GM12891 (cell line): ENCODE measurements at regions not wholly inside any gene's neighbourhood (a gene's known extent, or its start where the extent isn't known, plus 50 kb on each side); places are given as distances from the start of the nearest gene placed in this dataset.

ENCODE experiments used
- POLR2A ChIP-seq: IDR thresholded peaks from 2 replicates; pipeline ENCODE4 v1.6.1; 2011; ENCODE audit warnings: low read depth, low read length, control low read depth
- POLR2AphosphoS5 ChIP-seq: IDR thresholded peaks from 2 replicates; pipeline ENCODE4 v1.6.1; 2011; ENCODE audit warnings: low read depth, low read length, control low read depth
- SPI1 ChIP-seq: IDR thresholded peaks from 2 replicates; pipeline ENCODE4 v1.6.1; 2011; ENCODE audit warnings: low read depth, low read length, control low read depth
- TAF1 ChIP-seq: IDR thresholded peaks from 2 replicates; pipeline ENCODE4 v1.6.1; 2011; ENCODE audit warnings: low read depth, low read length, control low read depth

DNA sequence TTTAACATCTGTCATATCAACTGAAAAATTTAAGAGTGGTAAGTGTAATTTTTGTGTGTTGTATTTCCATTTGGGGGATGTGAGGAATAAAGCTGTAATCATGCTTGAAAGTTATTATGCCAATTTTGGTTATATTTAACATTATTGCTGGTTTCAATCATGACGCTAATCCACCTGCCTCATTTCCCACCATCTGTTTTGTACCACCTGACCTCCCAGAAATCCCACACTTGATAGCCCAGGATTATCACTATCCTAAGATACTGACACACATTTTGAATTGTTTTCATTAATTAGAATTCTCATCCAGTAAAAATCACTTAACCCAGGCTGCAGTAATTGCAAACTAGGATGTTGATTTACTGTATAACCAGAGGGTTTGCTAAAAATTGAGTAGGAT is 1119.8 kb downstream of the AACS start:
- TF ChIP-seq SPI1 (no peak), POLR2AphosphoS5 (no peak), TAF1 (no peak), POLR2A (no peak)
